ENCODE measurements at regions not wholly inside any gene's neighbourhood (a gene's known extent, or its start where the extent isn't known, plus 50 kb on each side); places are given as distances from the start of the nearest gene placed in this dataset.

GRCh38 chr1:98813738-98814309 is 152.3 kb downstream of the SNX7 start:
- intact Hi-C loops (cut with micrococcal nuclease) = no loop called here

DNA sequence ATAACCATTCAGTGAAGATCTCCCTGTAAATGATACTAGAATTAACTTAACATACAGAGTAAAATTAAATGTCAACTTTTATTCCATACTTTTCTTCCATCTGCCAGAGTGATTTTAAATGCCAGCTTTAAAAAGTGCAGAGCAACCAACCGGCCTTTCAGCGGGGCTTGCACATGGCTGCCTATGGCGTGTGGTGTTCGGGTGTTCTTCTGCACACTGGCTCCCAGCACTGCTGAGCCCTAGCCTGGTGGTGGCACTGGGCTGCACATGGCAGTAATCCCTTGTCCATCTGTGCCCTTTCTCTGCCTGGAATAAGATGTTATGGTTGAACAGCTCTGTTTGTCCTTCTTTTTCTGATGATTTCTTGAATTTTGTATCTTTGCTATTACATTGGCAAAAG is 156.3 kb downstream of the SNX7 start:
- Histone ChIP-seq H4K20me1 (ENCODE audit: insufficient read depth) (no peaks in the 10 kb centered on the region), H3K9me3 (ENCODE audit: control insufficient read depth in 1 of 2, insufficient read depth in 1 of 2, low read depth in 1 of 2, low read length in 2 of 2) (no peaks in the 10 kb centered on the region), H3K4me1 (ENCODE audit: control insufficient read depth in 1 of 2, insufficient read depth in 2 of 2, low read length in 2 of 2) (no peaks in the 10 kb centered on the region), H2AFZ (ENCODE audit: low read depth, low read length, poor library complexity, severe bottlenecking) (no peak overlapping the region), H3K4me3 (replicated peaks in 1 of 2; ENCODE audit: low read depth in 1 of 2, low read length in 2 of 2) (no peak overlapping the region), H3K79me2 (ENCODE audit: insufficient read depth, low read length) (no peaks in the 10 kb centered on the region), H3K9me2 (ENCODE audit: insufficient read depth) (no peaks in the 10 kb centered on the region), H3K36me3 (ENCODE audit: control insufficient read depth in 1 of 2, insufficient read depth in 2 of 2, low read length in 2 of 2) (no peaks in the 10 kb centered on the region), H3K27ac (ENCODE audit: low read depth, low read length) (no peak overlapping the region), H3K9ac (ENCODE audit: low read length) (no peak overlapping the region), H3K4me2 (ENCODE audit: low read length) (no peak overlapping the region), H3K27me3 (ENCODE audit: insufficient read depth, low read length) (no peaks in the 10 kb centered on the region)
- no peak for TF ChIP-seq REST (IDR thresholded peaks at IDR 0.05; ENCODE audit: low read depth)
- TF ChIP-seq SP1 (IDR thresholded peaks at IDR 0.05; ENCODE audit: low read depth) = no peak
- TF ChIP-seq EZH2 (IDR thresholded peaks at IDR 0.05) = no peak
- no peak for TF ChIP-seq SIN3A (IDR thresholded peaks at IDR 0.05; ENCODE audit: low read depth)
- BruUV-seq (replicated peaks) = no TSS peak
- DNase-seq (ENCODE audit: low read depth, low spot score) = no peak
- RAD21 ChIA-PET (ENCODE audit: low non-redundant PET in 1 of 2, low total read pairs in 2 of 2, uncharacterized antibody in 2 of 2, unreplicated experiment in 2 of 2) = no interaction called here
- CTCF ChIA-PET = interaction anchor here (1.0 kb wide), 1 partner anchor 24 kb away, joined by 3 read pairs; no protein-coding TSS in a partner anchor
- ATAC-seq = no peak
- POLR2A ChIA-PET = no interaction called here
- intact Hi-C loops (cut with micrococcal nuclease) = no loop called here

More at GRCh38 chr1:98813738-98814309, 152.3 kb downstream of the SNX7 start:
- no peaks in the 10 kb centered on the region for H3K27me3 ChIP-seq (ENCODE audit: insufficient read depth, low read length)
- no peak overlapping the region for H3K9ac ChIP-seq (ENCODE audit: low read length)
- H2AFZ ChIP-seq (ENCODE audit: low read depth, low read length, poor library complexity, severe bottlenecking) = no peak overlapping the region
- no peak overlapping the region for H3K27ac ChIP-seq (ENCODE audit: low read depth, low read length)
- no peaks in the 10 kb centered on the region for H3K36me3 ChIP-seq (ENCODE audit: control insufficient read depth in 1 of 2, insufficient read depth in 2 of 2, low read length in 2 of 2)
- no peaks in the 10 kb centered on the region for H4K20me1 ChIP-seq (ENCODE audit: insufficient read depth)
- TF ChIP-seq FOSL1 (IDR thresholded peaks at IDR 0.05; ENCODE audit: low read depth) (no peak), ZNF274 (IDR thresholded peaks at IDR 0.05; ENCODE audit: low read depth, low read length) (no peak), POLR2AphosphoS5 (IDR thresholded peaks at IDR 0.05; ENCODE audit: low read depth, low read length) (no peak)
- H3K4me1 ChIP-seq (ENCODE audit: control insufficient read depth in 1 of 2, insufficient read depth in 2 of 2, low read length in 2 of 2) = no peaks in the 10 kb centered on the region
- ChIA-PET POLR2A (no interaction called here), RAD21 (ENCODE audit: low non-redundant PET in 1 of 2, low total read pairs in 2 of 2, uncharacterized antibody in 2 of 2, unreplicated experiment in 2 of 2) (no interaction called here), CTCF (no interaction called here)
- no peak overlapping the region for H3K4me3 ChIP-seq (replicated peaks in 1 of 2; ENCODE audit: low read depth in 1 of 2, low read length in 2 of 2)
- H3K9me3 ChIP-seq (ENCODE audit: control insufficient read depth in 1 of 2, insufficient read depth in 1 of 2, low read depth in 1 of 2, low read length in 2 of 2) = no peaks in the 10 kb centered on the region
- no peaks in the 10 kb centered on the region for H3K79me2 ChIP-seq (ENCODE audit: insufficient read depth, low read length)
- H3K4me2 ChIP-seq (ENCODE audit: low read length) = no peak overlapping the region
- BruUV-seq (replicated peaks) = no TSS peak
- DNase-seq (ENCODE audit: low read depth, low spot score) (no peak), ATAC-seq (no peak)
- H3K9me2 ChIP-seq (ENCODE audit: insufficient read depth) = no peaks in the 10 kb centered on the region
